B cell (primary cell): ENCODE measurements at regions not wholly inside any gene's neighbourhood (a gene's known extent, or its start where the extent isn't known, plus 50 kb on each side); places are given as distances from the start of the nearest gene placed in this dataset.

Experiments used
- ATAC-seq: fragments of 200-7000 bp; cut with Tn5 transposase; one replicate; pipeline ENCODE4 v1.10.0; 2021; ENCODE audit warnings: low read depth, mild to moderate bottlenecking, moderate number of reproducible peaks, moderate library complexity
- CTCF ChIA-PET: fragments of 350-600 bp; sonication (Branson Sonifier 250); formaldehyde crosslinking; loops from one replicate; lab custom pipeline; 2021; ENCODE audit warnings: antibody characterized with exemption, inconsistent platforms; lab: Charles Lee
- POLR2A ChIA-PET: fragments of 350-600 bp; sonication (Branson Sonifier 250); formaldehyde crosslinking; loops from one replicate; lab custom pipeline; 2021; ENCODE audit warnings: antibody characterized with exemption; lab: Charles Lee
- DNase-seq: peaks from one replicate; pipeline ENCODE4 v3.0.0; 2013
- H2AFZ ChIP-seq: 2 replicates; pipeline ENCODE4 v1.6.1; 2012; ENCODE audit warnings: mild to moderate bottlenecking, low read depth, low read length; ENCODE audit not compliant: insufficient read depth, poor library complexity, severe bottlenecking
- H3K27ac ChIP-seq, 2 donors: 1 replicate in 1 of 2; 2 replicates in 1 of 2; pipeline ENCODE4 v1.5.1; 2012 to 2013; ENCODE audit warnings: low read length in 2 of 2, mild to moderate bottlenecking in 2 of 2, moderate library complexity in 1 of 2
- H3K27me3 ChIP-seq, 4 experiments: fragments of 200-600 bp in 1 of 4; sonication (generic) in 1 of 4; replicated peaks in 1 of 4; 1 replicate in 2 of 4; 2 replicates in 2 of 4; pipeline versions ENCODE4 v1.6.1 to v1.7.0; 2013 to 2016; ENCODE audit warnings: low read length in 3 of 4, mild to moderate bottlenecking in 2 of 4, mixed read lengths in 1 of 4, moderate library complexity in 1 of 4; ENCODE audit not compliant: insufficient read depth in 4 of 4, control insufficient read depth in 3 of 4; ENCODE audit errors: control extremely low read depth in 1 of 4
- H3K36me3 ChIP-seq, 2 experiments: replicated peaks in 1 of 2; 1 replicate in 1 of 2; 2 replicates in 1 of 2; pipeline versions ENCODE4 v1.6.1 to v1.7.1; 2013; ENCODE audit warnings: low read length in 1 of 2; ENCODE audit not compliant: insufficient read depth in 2 of 2, control insufficient read depth in 1 of 2; ENCODE audit errors: control extremely low read depth in 1 of 2, extremely low read depth in 1 of 2
- H3K4me1 ChIP-seq, 2 donors: fragments of 200-600 bp in 1 of 2; sonication (generic) in 1 of 2; 1 replicate in 1 of 2; 2 replicates in 1 of 2; pipeline versions ENCODE4 v1.5.1 to v1.6.1; 2013 to 2017; ENCODE audit warnings: low read length in 2 of 2; ENCODE audit not compliant: control insufficient read depth in 2 of 2, insufficient read depth in 2 of 2
- H3K4me2 ChIP-seq: replicated peaks from 2 replicates; pipeline ENCODE3; 2012; ENCODE audit warnings: mild to moderate bottlenecking, low read depth, low read length; ENCODE audit not compliant: poor library complexity, severe bottlenecking
- H3K4me3 ChIP-seq, 5 experiments: fragments of 200-600 bp in 1 of 5; sonication (generic) in 1 of 5; 1 replicate in 3 of 5; 2 replicates in 2 of 5; pipeline versions ENCODE4 v1.5.1 to v1.7.0; 2011 to 2016; ENCODE audit warnings: low read length in 4 of 5, mild to moderate bottlenecking in 4 of 5, low read depth in 2 of 5, control low read depth in 1 of 5, moderate library complexity in 1 of 5; ENCODE audit not compliant: insufficient read depth in 1 of 5; ENCODE audit errors: control extremely low read depth in 1 of 5, extremely low read depth in 1 of 5
- H3K79me2 ChIP-seq: fragments of 200-600 bp; sonication (generic); one replicate; pipeline ENCODE4 v1.6.0; 2016; ENCODE audit warnings: low read length; ENCODE audit not compliant: control insufficient read depth, insufficient read depth
- H3K9ac ChIP-seq: fragments of 200-600 bp; sonication (generic); 2 replicates; pipeline ENCODE4 v1.6.1; 2017; ENCODE audit warnings: mild to moderate bottlenecking, low read length, moderate library complexity
- H3K9me3 ChIP-seq, 3 donors: one replicate each; pipeline versions ENCODE4 v1.6.1 to v1.7.1; 2013; ENCODE audit warnings: low read length in 2 of 3; ENCODE audit not compliant: control insufficient read depth in 2 of 3, insufficient read depth in 1 of 3; ENCODE audit errors: control extremely low read depth in 1 of 3
- H4K20me1 ChIP-seq: 2 replicates; pipeline ENCODE4 v1.6.0; 2012; ENCODE audit warnings: mild to moderate bottlenecking, low read length; ENCODE audit not compliant: insufficient read depth, control insufficient read depth, poor library complexity, severe bottlenecking
- H3K27ac Mint-ChIP-seq: one replicate; pipeline ENCODE4 v1.8.0; 2021; ENCODE audit warnings: mixed read lengths
- H3K27me3 Mint-ChIP-seq: one replicate; pipeline ENCODE4 v1.8.0; 2021; ENCODE audit warnings: mixed read lengths
- H3K4me1 Mint-ChIP-seq: one replicate; pipeline ENCODE4 v1.8.0; 2021; ENCODE audit warnings: mixed read lengths
- H3K4me3 Mint-ChIP-seq: one replicate; pipeline ENCODE4 v1.8.0; 2021; ENCODE audit warnings: mixed read lengths
- H3K9me3 Mint-ChIP-seq: one replicate; pipeline ENCODE4 v1.8.0; 2022; ENCODE audit warnings: mixed read lengths; ENCODE audit not compliant: insufficient read depth
- CTCF ChIP-seq: fragments of 200-600 bp; IDR thresholded peaks from one replicate; pipeline ENCODE4 v1.8.0; 2022; ENCODE audit warnings: antibody characterized with exemption, mild to moderate bottlenecking
- EZH2 ChIP-seq: IDR thresholded peaks from 2 replicates; pipeline ENCODE4 v1.6.1; 2012; ENCODE audit warnings: borderline replicate concordance, low read depth, mild to moderate bottlenecking, moderate library complexity, low read length; ENCODE audit not compliant: insufficient read depth, poor library complexity, severe bottlenecking
- WGBS: methylation state at CpG from one replicate; pipeline ENCODE4 v1.1.5; 2013; ENCODE audit warnings: missing lambda C conversion rate; ENCODE audit not compliant: insufficient coverage; 5-methylcytosine and 5-hydroxymethylcytosine counted together
- intact Hi-C: fragments of 100-400 bp; cut with micrococcal nuclease; formaldehyde crosslinking; loops from one replicate; pipeline ENCODE4 v1.10.0; 2022

- H3K4me1 Mint-ChIP-seq: no peaks in the 10 kb centered on the region
- intact Hi-C loops: no loop called here
- H3K9me3 Mint-ChIP-seq: no peaks in the 10 kb centered on the region
- ChIA-PET POLR2A (no interaction called here), CTCF (no interaction called here)
- no peaks in the 10 kb centered on the region for H3K79me2 ChIP-seq
- H3K27ac Mint-ChIP-seq: no peak overlapping the region
- no peaks in the 10 kb centered on the region for H3K9me3 ChIP-seq
- H2AFZ ChIP-seq: no peak overlapping the region
- TF ChIP-seq EZH2: no peak
- no peak overlapping the region for H3K4me3 Mint-ChIP-seq
- DNase-seq: no peak
- no peak overlapping the region for H3K4me3 ChIP-seq
- no peak overlapping the region for H3K9ac ChIP-seq
- no peaks in the 10 kb centered on the region for H3K36me3 ChIP-seq
- no peaks in the 10 kb centered on the region for H3K4me1 ChIP-seq
- H3K4me2 ChIP-seq: no peak overlapping the region
- no peak overlapping the region for H3K27ac ChIP-seq
- H3K27me3 ChIP-seq: no peaks in the 10 kb centered on the region
- no peaks in the 10 kb centered on the region for H3K27me3 Mint-ChIP-seq
- 57% methylated on average over 1 of the region's 2 CpGs for WGBS
- ATAC-seq: no peak
- no peaks in the 10 kb centered on the region for H4K20me1 ChIP-seq
Observed at GRCh38 chr5:135650081-135650480, 71.3 kb upstream of the CXCL14 start.

DNA sequence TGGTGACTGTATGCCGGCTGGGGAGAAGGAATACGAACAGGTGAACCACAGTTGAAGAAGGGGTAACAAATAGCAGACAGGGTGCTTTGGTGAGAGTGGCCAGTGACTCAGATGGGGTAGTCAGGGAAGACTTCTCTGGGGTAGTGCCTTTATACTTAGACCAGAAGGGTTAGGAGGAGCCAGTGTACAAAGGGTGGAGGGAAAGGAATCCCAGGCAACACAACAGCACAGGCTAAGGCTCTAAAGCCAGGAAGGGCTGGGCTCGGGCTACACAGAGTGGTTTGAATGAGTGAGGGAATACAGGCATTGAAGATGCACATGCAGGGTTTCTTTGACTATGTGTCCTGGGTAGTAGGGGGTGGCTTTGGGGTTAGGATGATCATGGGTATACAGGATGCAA, 70.6 kb upstream of the CXCL14 start:
- Mint-ChIP-seq H3K27me3 (no peaks in the 10 kb centered on the region), H3K27ac (no peak overlapping the region), H3K4me1 (no peaks in the 10 kb centered on the region), H3K9me3 (no peaks in the 10 kb centered on the region), H3K4me3 (no peak overlapping the region)
- Histone ChIP-seq H3K27ac (no peak overlapping the region), H3K4me1 (no peaks in the 10 kb centered on the region), H3K27me3 (no peaks in the 10 kb centered on the region), H3K4me3 (no peak overlapping the region), H3K4me2 (no peak overlapping the region), H3K9ac (no peak overlapping the region), H3K79me2 (no peaks in the 10 kb centered on the region), H3K36me3 (no peaks in the 10 kb centered on the region), H2AFZ (no peak overlapping the region), H4K20me1 (no peaks in the 10 kb centered on the region), H3K9me3 (no peaks in the 10 kb centered on the region)
- CTCF ChIA-PET: no interaction called here
- no peak for TF ChIP-seq CTCF
- TF ChIP-seq EZH2: no peak
- DNase-seq (no peak), ATAC-seq (no peak)
- POLR2A ChIA-PET: no interaction called here
- 93% methylated on average over 3 of the region's 3 CpGs for WGBS
- intact Hi-C loops: no loop called here
